ENCODE measurements at regions not wholly inside any gene's neighbourhood (a gene's known extent, or its start where the extent isn't known, plus 50 kb on each side); places are given as distances from the start of the nearest gene placed in this dataset.
"Not testable (repeated sequence)": the region's sequence is repeated elsewhere in the genome, so short reads cannot be mapped to it uniquely, and the experiment has no call there.

DNA sequence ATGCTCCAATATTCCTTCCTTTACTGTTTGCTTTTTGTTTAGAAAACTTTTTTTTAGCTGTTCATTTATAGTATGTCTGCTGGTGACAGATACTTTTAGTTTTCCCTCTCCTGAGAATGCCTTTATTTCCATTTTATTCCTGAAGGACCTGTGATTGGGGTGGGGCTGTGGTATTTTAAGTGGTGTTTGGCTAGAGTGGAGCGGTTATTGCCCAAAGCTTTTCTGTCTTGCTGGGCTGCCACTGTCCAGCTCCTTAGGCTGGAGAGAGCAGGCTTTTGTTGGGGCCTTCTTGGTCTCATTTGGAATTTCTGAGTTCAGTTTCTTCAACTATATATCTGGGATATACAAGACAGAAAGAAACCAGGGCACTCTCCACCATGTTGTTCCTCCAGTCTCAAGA, 160.0 kb upstream of the PLGLB2 start:
- TF ChIP-seq, protein P1, sequence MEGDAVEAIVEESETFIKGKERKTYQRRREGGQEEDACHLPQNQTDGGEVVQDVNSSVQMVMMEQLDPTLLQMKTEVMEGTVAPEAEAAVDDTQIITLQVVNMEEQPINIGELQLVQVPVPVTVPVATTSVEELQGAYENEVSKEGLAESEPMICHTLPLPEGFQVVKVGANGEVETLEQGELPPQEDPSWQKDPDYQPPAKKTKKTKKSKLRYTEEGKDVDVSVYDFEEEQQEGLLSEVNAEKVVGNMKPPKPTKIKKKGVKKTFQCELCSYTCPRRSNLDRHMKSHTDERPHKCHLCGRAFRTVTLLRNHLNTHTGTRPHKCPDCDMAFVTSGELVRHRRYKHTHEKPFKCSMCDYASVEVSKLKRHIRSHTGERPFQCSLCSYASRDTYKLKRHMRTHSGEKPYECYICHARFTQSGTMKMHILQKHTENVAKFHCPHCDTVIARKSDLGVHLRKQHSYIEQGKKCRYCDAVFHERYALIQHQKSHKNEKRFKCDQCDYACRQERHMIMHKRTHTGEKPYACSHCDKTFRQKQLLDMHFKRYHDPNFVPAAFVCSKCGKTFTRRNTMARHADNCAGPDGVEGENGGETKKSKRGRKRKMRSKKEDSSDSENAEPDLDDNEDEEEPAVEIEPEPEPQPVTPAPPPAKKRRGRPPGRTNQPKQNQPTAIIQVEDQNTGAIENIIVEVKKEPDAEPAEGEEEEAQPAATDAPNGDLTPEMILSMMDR (IDR thresholded peaks at IDR 0.05; ENCODE audit: low read length), result not testable (repeated sequence)
- not testable (repeated sequence) for TF ChIP-seq EZH2 (optimal IDR thresholded peaks at IDR 0.05; ENCODE audit: low read depth, low read length); EZH2phosphoT487 (IDR thresholded peaks at IDR 0.05; ENCODE audit: low read length)

All from MM.1S (cell line).